HuH-7.5 (cell line): ENCODE measurements at regions not wholly inside any gene's neighbourhood (a gene's known extent, or its start where the extent isn't known, plus 50 kb on each side); places are given as distances from the start of the nearest gene placed in this dataset.
"Not testable (repeated sequence)": the region's sequence is repeated elsewhere in the genome, so short reads cannot be mapped to it uniquely, and the experiment has no call there.

Source experiments
- DNase-seq: peaks from one replicate; pipeline ENCODE4 v3.0.0; 2011; ENCODE audit warnings: low spot score

DNA sequence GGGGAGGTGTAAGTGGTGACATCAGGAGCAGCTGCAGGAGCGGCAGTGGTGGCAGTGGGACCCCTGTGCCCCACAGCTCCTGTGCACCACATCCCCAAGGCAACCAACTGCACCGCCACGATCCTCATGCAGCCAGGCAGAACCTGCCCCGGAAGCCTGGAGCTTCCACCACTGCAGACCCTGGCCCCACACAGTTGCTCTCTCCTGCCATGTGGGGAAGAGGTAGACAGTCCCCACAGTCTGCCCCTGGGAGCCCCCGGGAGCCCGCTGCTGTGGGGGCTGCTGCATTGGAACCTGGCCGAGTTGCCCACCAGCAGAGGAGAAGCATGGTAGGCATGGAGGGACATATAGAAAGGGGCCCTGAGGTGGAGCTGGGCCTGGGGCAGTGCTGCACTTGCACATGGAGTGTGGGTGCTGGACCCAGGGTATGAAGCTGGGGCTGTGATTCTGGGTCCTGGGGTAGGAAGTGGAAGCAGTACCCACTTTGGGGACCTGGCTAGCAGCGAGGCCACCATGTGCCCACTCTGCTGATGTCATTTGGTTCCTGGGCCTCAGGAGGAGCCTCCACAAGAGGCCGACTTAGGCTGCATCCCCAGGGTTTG is 623.3 kb upstream of the LRRTM4 start:
- DNase-seq: no peak

DNA sequence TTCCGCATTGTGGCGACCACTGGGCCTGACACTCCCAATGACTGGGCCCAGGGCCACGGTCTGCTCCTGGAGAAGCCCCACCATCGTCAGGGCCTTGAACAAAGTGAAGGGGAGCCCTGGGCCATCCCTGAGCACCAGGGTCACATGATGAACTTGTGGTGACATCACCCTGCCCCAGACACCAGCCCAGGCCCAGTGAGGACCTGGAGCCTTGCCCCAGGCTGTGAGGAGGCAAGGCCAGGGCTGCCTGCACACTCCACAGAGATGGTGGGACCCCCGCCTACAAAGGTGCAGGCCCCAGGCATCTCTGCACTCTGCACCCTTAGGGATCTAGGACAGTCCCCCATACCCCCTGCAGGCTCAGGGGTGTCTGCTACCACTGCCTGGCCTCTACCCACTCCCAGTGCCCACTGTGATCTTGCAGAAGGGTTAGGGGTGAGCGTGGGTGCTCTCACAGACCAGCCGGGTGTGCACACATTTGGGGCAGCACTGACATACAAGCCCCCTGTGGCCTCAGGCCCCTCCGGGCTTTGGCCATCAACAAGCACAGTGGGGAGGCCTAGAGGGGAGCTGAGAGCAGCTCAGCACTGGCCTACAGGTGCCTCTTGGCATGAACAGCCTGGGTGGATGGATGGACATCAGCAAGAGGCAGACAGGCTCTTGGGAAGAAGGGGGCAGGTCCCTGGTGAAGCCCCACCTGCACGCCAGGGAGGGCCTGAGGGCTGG is 624.0 kb upstream of the LRRTM4 start:
- no peak for DNase-seq

DNA sequence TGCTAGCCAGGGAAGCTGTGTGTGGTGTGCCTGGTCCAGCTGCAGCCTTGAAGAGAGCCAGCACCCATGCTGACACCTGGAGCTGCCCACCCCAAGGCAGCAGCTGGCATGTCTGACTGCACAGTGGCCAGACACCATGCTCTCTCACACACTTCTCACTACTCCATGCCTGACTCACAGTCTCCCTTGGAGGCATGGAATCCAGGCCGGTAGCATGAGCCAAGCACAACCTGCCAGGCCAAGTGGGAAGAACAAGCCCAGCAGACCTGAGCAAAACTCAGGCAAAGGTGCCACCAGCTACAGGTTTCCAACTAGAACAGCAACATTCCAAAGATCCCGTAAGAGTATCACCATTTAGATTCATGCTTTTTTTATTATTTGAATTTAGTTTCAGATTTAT is 625.3 kb upstream of the LRRTM4 start:
- DNase-seq: no peak

DNA sequence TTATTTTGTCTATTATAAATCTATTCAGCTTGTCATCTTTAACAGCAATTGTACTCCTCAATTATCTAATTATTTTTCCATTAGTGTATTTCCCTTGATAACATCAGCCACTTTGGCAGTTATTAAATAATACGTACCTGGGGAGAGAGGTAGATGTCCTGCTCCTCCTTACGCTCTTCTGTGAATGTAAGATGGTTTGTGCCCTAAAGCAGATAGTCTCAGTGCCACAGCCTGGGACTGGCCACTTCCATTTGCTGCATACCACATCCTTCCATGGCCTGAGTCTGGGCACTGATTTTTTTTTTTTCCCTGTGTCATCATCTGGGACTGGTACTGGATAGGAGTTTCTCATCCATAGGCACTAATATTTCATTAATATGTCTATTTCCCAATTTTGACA is 632.4 kb upstream of the LRRTM4 start:
- no peak for DNase-seq

DNA sequence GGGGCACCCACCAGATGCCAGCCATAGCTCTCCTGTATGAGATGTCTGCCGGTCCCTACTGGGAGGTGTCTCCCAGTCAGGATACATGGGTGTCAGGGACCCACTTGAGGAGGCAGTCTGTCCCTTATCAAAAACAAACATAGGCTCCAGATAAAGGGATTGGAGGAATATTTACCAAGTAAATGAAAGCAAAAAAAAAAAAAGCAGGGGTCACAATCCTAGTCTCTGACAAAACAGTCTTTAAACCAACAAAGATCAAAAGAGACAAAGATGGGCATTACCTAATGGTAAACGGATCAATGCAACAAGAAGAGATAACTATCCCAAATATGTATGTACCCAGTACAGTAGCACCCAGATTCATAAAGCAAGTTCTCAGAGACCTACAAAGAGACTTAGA is 640.0 kb upstream of the LRRTM4 start:
- no peak for DNase-seq

DNA sequence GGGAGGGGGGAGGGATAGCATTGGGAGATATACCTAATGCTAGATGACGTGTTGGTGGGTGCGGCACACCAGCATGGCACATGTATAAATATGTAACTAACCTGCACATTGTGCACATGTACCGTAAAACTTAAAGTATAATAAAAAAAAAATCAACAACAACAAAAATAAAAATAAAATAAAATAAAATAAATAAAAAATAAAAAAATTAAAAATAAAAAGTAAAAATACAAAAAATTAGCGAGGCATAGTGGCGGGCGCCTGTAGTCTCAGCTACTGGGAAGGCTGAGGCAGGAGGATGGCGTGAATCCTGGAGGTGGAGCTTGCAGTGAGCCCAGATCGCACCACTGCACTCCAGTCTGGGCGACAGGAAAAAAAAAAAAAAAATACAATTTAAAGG is 650.0 kb upstream of the LRRTM4 start:
- DNase-seq: not testable (repeated sequence)

DNA sequence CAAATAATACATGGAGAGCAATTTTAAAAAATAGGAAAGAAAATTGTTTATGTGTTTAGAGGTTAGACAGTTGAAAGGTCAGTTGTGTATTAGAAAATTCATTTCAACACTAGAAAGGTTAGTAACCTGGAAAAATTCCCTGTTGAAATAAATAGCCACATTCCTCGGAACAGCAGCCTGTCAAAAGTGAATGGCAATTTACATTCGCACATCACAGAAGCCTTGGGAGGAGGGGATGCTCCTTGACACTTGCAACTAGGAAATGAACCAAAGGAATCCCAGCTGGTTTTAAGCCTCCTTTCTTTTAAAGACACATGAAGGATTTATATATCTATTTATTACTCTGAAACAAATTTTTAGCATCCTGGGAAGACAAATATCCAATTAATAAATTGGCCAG is 653.5 kb upstream of the LRRTM4 start:
- DNase-seq: no peak

DNA sequence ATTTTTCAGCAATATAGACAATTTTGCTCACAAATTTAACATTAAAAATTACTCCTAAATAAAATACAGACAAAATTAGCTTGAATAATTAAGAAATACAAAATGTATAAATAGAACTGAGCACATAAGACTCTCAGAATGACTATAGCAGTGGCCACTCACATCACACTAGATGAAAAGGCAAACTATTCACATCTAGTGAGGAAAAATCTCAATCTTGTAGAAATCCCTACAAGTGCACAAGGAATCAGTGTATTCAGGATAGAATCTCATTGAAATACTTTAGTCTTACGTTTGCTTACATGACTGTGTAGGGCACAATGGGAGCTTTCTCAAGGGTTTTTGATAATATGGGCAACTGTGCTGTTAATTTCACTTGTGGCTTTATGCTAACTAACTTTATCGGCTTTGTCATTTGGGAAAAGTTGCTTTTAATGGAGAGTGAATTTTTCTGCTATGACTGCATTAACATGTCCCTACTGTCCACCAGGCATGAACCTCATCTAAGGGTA is 678.9 kb upstream of the LRRTM4 start:
- DNase-seq: no peak

DNA sequence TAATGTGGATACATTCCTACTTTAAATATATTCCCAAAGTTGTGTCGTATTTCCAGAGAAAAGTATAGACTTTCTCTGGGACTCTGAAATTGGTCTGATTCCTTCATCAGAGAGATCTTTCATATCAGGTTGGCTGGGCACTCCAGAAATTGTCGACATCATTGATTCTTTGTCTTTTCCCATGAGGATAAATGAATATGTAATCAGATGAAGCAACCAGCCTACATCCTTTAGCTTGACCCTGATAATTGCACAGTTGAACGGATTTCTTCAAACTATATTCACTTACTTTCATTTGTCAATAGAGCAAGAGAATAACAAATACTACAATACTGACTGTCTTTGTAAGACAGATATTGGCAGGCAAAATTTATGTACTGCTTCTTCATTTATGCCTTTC is 680.2 kb upstream of the LRRTM4 start:
- DNase-seq: no peak

DNA sequence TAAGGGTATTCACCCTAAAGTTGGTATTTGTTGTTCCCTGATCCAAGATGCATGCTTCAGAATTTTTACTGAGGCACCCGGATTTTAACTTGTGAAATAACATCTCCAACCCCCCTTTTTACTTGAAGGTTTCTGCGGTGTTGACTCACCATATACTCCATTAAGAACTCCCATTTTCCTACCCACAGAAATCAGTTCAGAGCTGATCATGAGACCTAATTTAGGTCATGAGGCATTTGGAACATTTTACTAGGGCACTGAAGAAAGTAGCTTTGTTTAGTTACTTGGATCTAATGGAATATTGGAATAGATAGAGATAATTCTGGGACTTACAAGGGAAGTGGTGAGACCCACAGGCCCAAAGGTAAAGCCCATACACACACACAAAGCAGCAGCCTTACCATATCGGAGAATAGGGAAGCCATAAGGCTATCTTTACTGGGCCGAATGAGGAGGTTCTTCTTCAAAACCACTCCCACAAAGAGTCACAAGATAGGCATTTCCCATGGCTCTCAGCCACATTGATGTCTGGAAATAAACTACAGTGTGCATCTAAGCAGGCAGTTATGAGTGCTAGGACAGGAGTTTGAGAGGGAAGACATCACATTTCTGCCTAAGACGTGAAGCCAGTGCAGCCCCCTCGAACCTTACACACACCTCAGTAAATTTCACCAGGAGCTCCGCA is 681.0 kb upstream of the LRRTM4 start:
- no peak for DNase-seq

DNA sequence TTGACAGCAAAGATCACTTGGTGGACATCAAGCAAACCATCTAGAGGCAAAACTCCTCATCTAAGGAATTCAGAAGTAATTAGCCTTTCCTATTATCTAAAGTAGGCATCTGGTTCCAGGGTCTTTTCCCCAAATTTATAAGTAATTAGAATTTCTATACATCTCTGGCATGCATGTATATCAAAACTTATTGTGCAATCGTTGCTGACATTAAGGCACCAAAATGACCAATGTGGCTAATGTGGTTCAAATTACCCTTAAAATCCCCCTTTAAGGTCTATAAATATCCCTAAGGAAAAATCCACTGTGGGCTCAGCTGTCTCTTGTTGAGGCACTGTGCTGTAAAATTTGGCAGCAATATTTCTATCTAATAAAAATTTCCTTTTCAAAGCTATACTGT is 695.9 kb upstream of the LRRTM4 start:
- DNase-seq: no peak

DNA sequence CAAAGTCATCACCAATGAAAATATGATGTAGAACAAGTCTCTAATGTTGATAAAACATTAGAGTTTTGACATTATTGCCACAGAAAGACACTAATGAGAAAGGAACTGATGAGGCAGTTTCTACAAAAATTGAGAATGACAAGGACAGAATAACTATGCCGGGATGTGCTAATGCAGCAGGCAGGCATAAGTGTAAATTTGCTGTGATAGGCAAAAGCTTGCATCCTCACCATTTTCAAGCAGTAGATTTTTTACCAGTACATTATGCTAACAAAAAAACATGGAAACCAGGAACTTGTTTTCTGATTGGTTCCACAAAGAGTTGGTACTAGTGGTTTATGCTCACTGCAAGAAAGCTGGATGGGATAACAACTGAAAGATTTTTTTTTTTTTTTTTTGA is 715.5 kb upstream of the LRRTM4 start:
- DNase-seq: no peak

DNA sequence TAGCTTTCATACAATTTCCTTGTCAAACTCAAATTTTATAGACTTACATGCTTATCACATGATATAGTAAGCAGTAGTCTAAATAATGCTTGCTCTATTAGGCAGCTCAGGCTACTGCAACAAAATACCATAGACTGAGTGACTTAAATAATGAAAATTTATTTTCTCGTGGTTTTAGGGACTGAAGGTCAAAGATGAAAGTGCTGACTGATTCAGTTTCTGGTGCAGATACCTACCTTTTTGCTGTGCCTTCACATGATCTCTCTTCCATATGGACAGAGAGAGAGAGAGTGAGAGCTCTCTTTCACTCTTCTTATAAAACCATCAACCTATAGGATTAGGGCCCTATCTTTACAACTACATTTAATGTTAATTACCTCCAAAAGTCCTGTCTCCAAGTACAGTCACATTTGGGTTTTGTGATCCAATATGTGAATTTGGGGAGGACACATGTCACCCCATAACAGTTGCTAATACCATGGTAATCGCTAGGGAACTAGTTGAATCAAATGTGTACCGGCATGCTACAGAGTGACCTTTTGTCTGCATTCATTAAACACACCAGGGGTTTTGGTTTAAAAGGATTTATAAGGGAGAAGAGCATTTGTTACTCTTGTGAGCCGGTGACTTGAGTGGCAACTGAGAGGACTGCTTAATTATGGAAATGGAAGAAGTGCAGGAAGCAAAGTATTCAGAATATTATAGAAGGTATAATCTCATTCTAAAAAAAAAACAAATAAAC is 723.4 kb upstream of the LRRTM4 start:
- DNase-seq: no peak

DNA sequence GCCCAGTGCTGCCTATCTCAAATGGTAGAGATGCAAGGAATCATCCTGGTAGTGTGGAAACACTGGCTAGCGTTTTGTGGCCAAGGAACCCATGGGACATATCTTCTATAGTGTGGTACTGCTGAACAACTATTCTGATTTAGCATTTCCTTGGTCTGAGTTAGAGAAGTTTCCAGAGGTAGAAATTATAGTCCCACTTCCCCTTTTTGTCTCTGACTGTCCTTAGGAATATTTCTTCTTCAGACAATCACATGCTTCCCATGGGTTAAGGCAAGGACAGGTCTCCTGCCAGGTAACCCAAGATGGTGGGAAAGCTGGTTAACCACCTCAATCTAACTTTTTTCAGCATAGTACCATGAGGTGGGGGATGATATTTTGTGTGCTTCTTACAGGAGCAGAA is 729.5 kb upstream of the LRRTM4 start:
- no peak for DNase-seq

DNA sequence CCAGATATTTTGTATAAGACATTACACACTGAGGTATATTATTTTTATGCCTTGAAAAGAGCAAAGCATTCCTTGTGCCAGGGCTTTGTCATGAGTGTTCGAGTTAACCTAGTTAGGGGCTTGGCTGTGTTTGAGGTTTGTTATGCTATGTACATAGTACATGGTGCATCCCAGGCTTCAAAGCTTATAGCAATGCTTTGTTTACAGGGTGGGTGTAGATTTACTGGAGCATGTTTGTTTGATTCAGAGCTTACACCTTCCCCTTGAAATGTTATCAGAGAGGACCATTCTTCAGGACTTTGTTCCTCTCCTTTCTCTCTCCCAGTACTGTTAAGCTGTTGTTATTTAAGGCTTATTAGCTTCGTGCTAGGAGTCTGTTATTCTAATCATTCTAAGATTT is 738.7 kb upstream of the LRRTM4 start:
- no peak for DNase-seq

DNA sequence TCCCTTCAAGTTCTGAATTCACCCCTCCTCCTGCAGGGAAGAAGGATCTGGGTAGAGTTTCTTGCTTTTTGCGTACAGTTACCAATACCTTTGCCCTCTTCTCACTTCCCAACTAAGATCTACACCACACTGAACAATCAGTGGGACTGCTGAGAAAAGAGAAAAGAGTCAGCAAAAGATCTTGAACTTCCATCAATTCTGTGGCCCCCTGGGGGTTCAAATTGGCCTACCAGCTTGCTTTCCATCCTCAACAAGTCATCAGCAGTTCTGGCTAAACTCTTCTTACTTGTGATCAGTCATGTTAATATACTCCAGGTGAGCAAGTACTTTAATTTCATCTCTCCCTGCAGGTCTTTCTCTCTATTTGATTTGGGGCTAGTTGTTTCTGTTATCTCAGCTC is 739.3 kb upstream of the LRRTM4 start:
- no peak for DNase-seq

DNA sequence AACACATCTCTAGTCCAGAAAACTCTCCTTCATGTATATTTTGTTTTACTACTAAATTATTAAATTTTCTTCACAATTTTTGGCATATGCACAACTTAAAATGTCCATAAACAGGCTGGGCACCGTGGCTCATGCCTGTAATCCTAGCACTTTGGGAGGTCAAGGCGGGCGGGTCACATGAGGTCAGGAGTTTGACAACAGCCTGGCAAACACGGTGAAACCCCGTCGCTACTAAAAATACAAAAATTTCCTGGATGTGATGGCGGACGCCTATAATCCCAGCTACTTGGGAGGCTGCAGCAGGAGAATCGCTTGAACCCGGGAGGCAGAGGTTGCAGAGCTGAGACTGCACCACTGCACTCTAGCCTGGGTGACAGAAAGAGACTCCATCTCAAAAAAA is 739.9 kb upstream of the LRRTM4 start:
- DNase-seq: not testable (repeated sequence)

DNA sequence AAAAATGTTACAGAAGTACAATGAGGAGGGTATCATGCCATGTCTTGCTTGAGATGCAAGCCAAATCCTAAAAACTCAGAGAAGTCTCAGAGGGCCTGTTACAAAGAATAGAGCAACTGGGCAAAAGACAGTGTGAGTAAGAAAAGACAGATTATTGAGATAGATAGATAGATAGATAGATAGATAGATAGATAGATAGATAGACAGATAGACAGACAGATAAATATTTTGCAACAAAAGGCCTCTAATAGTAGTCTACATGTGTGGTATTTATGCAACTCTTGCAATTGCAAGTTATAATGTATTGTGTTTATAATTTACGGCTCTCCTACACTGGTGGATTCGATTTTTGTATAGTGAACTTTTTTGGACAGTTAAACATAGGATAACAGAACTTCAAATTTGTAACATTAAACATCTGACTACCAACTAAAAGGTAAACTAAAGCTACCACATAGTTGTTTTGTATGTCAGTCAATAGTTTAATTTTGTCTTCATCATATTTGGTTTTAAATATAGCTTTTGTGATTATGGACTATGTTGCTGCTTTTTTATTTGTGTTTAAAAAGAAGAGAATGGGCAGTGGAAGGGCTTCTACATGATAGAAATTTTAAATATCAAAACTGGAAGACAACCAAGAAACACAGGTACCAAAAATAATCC is 740.7 kb upstream of the LRRTM4 start:
- DNase-seq: no peak

DNA sequence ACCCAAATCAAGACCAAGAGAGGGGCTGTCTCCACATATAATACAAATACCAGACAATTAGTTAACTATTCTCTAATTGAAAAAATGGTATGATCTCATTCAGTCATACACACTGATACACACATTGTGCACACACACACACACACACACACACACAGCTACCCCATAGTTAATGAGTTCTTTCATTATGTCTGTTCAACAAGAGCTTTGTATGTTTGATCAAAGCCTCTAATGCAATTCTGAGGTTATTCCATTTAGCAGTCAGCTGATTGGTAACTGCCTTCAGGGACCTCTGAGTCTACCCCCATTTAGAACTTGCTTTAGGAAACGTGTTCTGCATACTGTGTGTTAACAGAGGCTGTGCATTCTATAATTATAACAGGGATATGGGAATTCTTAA is 741.4 kb upstream of the LRRTM4 start:
- DNase-seq: no peak

DNA sequence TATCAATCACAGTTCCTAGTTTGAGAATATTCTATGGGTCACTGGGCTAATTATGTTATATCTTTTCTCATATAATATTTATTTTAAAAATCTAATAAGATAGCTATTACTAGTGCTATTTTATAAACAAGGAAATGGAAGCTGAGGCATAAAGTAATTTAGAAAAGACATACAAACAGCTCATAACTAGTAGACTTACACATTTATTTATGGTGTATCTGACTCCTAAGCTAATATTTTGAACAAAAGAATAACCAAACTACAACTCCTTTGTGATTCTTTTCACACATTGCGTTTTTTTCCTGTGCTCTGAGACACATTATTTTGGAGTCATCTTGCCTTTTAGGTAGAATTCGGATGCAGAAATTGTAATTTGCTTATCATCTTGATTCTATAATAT is 742.0 kb upstream of the LRRTM4 start:
- no peak for DNase-seq

DNA sequence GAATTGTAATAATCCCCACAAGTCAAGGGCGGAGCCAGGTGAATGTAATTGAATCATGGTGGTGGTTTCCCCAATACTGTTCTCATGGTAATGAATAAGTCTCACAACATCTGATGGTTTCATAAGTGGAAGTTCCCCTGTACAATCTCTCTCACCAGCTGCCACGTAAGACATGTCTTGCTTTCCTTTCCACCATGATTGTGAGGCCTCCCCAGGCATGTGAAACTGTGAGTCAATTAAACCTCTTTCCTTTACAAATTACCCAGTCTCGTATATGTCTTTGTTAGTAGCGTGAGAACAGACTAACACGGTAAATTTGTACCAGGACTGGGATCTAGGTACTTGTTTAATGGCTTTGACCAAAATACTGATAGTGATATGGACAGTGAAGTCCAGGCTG is 744.3 kb upstream of the REG3G start:
- no peak for DNase-seq

DNA sequence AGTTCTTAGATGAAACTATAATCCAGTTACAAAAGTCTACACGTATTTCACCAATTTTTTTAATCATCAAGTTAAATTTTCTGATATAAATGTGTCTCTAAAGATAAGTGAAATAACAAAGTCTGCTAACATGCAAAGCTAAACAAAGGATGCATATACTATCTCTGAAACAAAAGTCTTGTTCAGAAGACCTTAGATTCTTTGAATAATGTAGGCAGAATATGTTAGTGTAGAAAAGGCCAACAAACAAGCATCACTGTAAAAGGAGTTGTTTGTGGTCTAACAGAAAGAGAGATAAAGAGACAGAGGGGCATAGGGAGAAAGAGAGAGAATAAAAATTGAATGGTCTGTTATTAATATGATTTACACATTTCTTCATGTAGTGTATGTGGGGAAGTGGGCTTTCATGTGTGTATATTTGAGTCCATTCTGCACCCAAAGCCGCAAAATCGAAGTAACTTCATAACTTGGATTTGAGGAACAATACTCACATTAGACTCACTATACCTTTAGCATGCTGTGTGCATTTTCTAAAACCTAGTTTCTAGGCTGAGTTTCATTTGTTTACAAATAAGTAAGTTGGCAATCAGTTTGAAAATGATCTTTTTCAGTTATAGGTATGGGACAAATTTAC is 734.8 kb upstream of the REG3G start:
- no peak for DNase-seq
